ENCODE measurements at regions not wholly inside any gene's neighbourhood (a gene's known extent, or its start where the extent isn't known, plus 50 kb on each side); places are given as distances from the start of the nearest gene placed in this dataset.
"Not testable (repeated sequence)": the region's sequence is repeated elsewhere in the genome, so short reads cannot be mapped to it uniquely, and the experiment has no call there.

DNA sequence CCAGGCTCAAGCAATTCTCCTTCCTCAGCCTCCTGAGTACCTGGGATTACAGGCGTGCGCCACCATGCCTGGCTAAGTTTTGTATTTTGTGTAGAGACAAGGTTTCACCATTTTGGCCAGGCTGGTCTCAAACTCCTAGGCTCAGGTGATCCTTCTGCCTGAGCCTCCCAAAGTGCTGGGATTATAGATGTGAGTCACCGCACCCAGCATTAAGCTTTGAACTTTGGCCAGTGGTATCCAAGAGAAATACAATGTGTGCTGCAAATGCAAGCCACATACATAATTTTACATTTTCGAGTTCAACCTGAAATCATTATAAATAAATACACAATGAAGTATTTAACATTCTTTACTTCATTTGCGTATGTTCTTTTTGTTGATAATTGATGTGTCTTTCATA is 82.9 kb upstream of the VKORC1L1 start:
- TF ChIP-seq, protein P1, sequence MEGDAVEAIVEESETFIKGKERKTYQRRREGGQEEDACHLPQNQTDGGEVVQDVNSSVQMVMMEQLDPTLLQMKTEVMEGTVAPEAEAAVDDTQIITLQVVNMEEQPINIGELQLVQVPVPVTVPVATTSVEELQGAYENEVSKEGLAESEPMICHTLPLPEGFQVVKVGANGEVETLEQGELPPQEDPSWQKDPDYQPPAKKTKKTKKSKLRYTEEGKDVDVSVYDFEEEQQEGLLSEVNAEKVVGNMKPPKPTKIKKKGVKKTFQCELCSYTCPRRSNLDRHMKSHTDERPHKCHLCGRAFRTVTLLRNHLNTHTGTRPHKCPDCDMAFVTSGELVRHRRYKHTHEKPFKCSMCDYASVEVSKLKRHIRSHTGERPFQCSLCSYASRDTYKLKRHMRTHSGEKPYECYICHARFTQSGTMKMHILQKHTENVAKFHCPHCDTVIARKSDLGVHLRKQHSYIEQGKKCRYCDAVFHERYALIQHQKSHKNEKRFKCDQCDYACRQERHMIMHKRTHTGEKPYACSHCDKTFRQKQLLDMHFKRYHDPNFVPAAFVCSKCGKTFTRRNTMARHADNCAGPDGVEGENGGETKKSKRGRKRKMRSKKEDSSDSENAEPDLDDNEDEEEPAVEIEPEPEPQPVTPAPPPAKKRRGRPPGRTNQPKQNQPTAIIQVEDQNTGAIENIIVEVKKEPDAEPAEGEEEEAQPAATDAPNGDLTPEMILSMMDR (IDR thresholded peaks at IDR 0.05), result not testable (repeated sequence)
- TF ChIP-seq POLR2A, EP300 (IDR thresholded peaks at IDR 0.05): not testable (repeated sequence)
